Nephron progenitor cell (in vitro differentiated cells): ENCODE measurements at regions not wholly inside any gene's neighbourhood (a gene's known extent, or its start where the extent isn't known, plus 50 kb on each side); places are given as distances from the start of the nearest gene placed in this dataset.

ENCODE experiments used
- DNase-seq: peaks from one replicate; pipeline ENCODE4 v3.0.0; 2021
- H3K27ac Mint-ChIP-seq: 2 replicates; pipeline ENCODE4 v1.8.0; 2021; ENCODE audit warnings: mild to moderate bottlenecking, moderate library complexity, mixed read lengths
- H3K27me3 Mint-ChIP-seq: 2 replicates; pipeline ENCODE4 v1.8.0; 2021; ENCODE audit warnings: mild to moderate bottlenecking, low read depth, mixed read lengths; ENCODE audit not compliant: poor library complexity
- H3K36me3 Mint-ChIP-seq: 2 replicates; pipeline ENCODE4 v1.8.0; 2021; ENCODE audit warnings: low read depth, mixed read lengths
- H3K4me1 Mint-ChIP-seq: 2 replicates; pipeline ENCODE4 v1.8.0; 2021; ENCODE audit warnings: mixed read lengths
- H3K4me3 Mint-ChIP-seq: 2 replicates; pipeline ENCODE4 v1.8.0; 2021; ENCODE audit warnings: mild to moderate bottlenecking, moderate library complexity, mixed read lengths
- H3K9me3 Mint-ChIP-seq: 2 replicates; pipeline ENCODE4 v1.8.0; 2021; ENCODE audit warnings: mild to moderate bottlenecking, moderate library complexity, mixed read lengths
- CTCF ChIP-seq: fragments of 200-600 bp; sonication (generic); IDR thresholded peaks from 2 replicates; pipeline ENCODE4 v1.5.0; 2021; ENCODE audit warnings: antibody characterized with exemption

- H3K9me3 Mint-ChIP-seq: peaks cover 37% of the 10 kb centered on the region
Measured at GRCh38 chrX:125505207-125505606, 185.5 kb downstream of the TEX13C start.

GRCh38 chrX:125507119-125507518 lies 187.4 kb downstream of the TEX13C start:
- Mint-ChIP-seq H3K27me3 (peaks cover 2% of the 10 kb centered on the region), H3K4me1 (no peaks in the 10 kb centered on the region), H3K27ac (no peak overlapping the region), H3K4me3 (no peak overlapping the region), H3K36me3 (peaks cover 32% of the 10 kb centered on the region), H3K9me3 (peaks cover 29% of the 10 kb centered on the region)
- DNase-seq: no peak
- TF ChIP-seq CTCF: no peak

More at GRCh38 chrX:125505207-125505606, 185.5 kb downstream of the TEX13C start:
- peaks cover 2% of the 10 kb centered on the region for H3K27me3 Mint-ChIP-seq
- TF ChIP-seq CTCF: no peak
- H3K4me3 Mint-ChIP-seq: no peak overlapping the region
- no peak for DNase-seq
- peaks cover 36% of the 10 kb centered on the region for H3K36me3 Mint-ChIP-seq
- no peaks in the 10 kb centered on the region for H3K4me1 Mint-ChIP-seq
- H3K27ac Mint-ChIP-seq: no peak overlapping the region

GRCh38 chrX:125520029-125520428 lies 200.4 kb downstream of the TEX13C start:
- Mint-ChIP-seq H3K27ac (no peak overlapping the region), H3K9me3 (peaks cover 1% of the 10 kb centered on the region), H3K4me1 (no peaks in the 10 kb centered on the region), H3K36me3 (peaks cover 2% of the 10 kb centered on the region), H3K27me3 (no peaks in the 10 kb centered on the region), H3K4me3 (no peak overlapping the region)
- TF ChIP-seq CTCF: no peak
- no peak for DNase-seq

- peaks cover 18% of the 10 kb centered on the region for H3K9me3 Mint-ChIP-seq
- H3K36me3 Mint-ChIP-seq: peaks cover 7% of the 10 kb centered on the region
- H3K4me1 Mint-ChIP-seq: no peaks in the 10 kb centered on the region
- H3K4me3 Mint-ChIP-seq: no peak overlapping the region
- no peaks in the 10 kb centered on the region for H3K27me3 Mint-ChIP-seq
- no peak for DNase-seq
- no peak for TF ChIP-seq CTCF
- no peak overlapping the region for H3K27ac Mint-ChIP-seq
Measured at GRCh38 chrX:125522752-125523151, 203.1 kb downstream of the TEX13C start.

GRCh38 chrX:125532411-125533089 lies 212.9 kb downstream of the TEX13C start:
- Mint-ChIP-seq H3K36me3 (peaks cover 39% of the 10 kb centered on the region), H3K27me3 (no peaks in the 10 kb centered on the region), H3K4me3 (no peak overlapping the region), H3K9me3 (peaks cover 39% of the 10 kb centered on the region), H3K27ac (no peak overlapping the region), H3K4me1 (no peaks in the 10 kb centered on the region)
- DNase-seq: no peak
- TF ChIP-seq CTCF: no peak

- Mint-ChIP-seq H3K27ac (no peak overlapping the region), H3K4me1 (no peaks in the 10 kb centered on the region), H3K9me3 (peaks cover 39% of the 10 kb centered on the region), H3K4me3 (no peak overlapping the region), H3K27me3 (no peaks in the 10 kb centered on the region), H3K36me3 (peaks cover 38% of the 10 kb centered on the region)
- DNase-seq: no peak
- TF ChIP-seq CTCF: no peak
Measured at GRCh38 chrX:125533352-125533751, 213.7 kb downstream of the TEX13C start.
